HEK293T (cell line): ENCODE measurements at regions not wholly inside any gene's neighbourhood (a gene's known extent, or its start where the extent isn't known, plus 50 kb on each side); places are given as distances from the start of the nearest gene placed in this dataset.

Experiments used
- ARNT ChIP-seq: fragments of 450-650 bp; IDR thresholded peaks from 2 replicates; pipeline ENCODE4 v1.6.1; 2017; ENCODE audit warnings: mild to moderate bottlenecking
- BHLHE40 ChIP-seq: fragments of 450-650 bp; IDR thresholded peaks from 2 replicates; pipeline ENCODE4 v1.6.1; 2016; ENCODE audit warnings: mild to moderate bottlenecking, moderate library complexity, borderline replicate concordance
- CTBP1 ChIP-seq: fragments of 450-650 bp; IDR thresholded peaks from 2 replicates; pipeline ENCODE4 v1.6.1; 2016; ENCODE audit warnings: borderline replicate concordance
- ELF4 ChIP-seq: fragments of 450-650 bp; IDR thresholded peaks from 2 replicates; pipeline ENCODE4 v1.6.1; 2017; ENCODE audit warnings: antibody characterized with exemption
- FOXA1 ChIP-seq: fragments of 450-650 bp; IDR thresholded peaks from 2 replicates; pipeline ENCODE4 v1.6.1; 2016; ENCODE audit warnings: mild to moderate bottlenecking
- FOXM1 ChIP-seq: fragments of 450-650 bp; IDR thresholded peaks from 2 replicates; pipeline ENCODE4 v1.6.1; 2017; ENCODE audit warnings: mild to moderate bottlenecking, borderline replicate concordance
- HDGF ChIP-seq: fragments of 450-650 bp; IDR thresholded peaks from 2 replicates; pipeline ENCODE4 v1.6.1; 2017; ENCODE audit warnings: antibody characterized with exemption, borderline replicate concordance
- SP1 ChIP-seq: fragments of 450-650 bp; IDR thresholded peaks from 2 replicates; pipeline ENCODE4 v1.6.1; 2017
- TF ChIP-seq, protein P1 (sequence below): fragments of 450-650 bp; IDR thresholded peaks from 2 replicates; pipeline ENCODE4 v1.6.1; 2016

DNA sequence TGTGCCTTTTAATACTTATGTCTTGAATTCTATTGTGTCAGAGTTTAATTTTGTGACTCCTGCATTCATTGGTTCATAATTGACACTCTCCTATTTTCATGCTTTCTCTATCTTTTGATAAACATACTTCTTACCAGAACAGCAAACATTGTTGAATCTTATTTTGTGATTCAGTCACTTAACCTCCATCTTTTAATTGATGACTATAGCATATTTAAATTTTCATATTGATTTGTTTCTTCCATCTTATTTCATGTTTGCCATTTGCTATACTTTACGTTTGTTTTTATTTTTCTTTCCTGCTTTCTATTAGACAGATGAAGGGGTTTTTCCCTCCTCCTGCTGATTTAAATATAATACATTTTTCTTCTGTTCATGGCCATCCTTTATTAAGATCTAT, 115.5 kb upstream of the FAM9A start:
- TF ChIP-seq HDGF, result no peak
- TF ChIP-seq ELF4, result no peak
- no peak for TF ChIP-seq FOXA1
- no peak for TF ChIP-seq ARNT
- TF ChIP-seq FOXM1, result no peak
- no peak for TF ChIP-seq CTBP1
- no peak for TF ChIP-seq SP1
- no peak for TF ChIP-seq BHLHE40
- TF ChIP-seq, protein P1, sequence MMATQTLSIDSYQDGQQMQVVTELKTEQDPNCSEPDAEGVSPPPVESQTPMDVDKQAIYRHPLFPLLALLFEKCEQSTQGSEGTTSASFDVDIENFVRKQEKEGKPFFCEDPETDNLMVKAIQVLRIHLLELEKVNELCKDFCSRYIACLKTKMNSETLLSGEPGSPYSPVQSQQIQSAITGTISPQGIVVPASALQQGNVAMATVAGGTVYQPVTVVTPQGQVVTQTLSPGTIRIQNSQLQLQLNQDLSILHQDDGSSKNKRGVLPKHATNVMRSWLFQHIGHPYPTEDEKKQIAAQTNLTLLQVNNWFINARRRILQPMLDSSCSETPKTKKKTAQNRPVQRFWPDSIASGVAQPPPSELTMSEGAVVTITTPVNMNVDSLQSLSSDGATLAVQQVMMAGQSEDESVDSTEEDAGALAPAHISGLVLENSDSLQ, result no peak
